Activated CD4-positive, alpha-beta T cell treated with anti-CD3 and anti-CD28 coated beads for 1 hour (primary cell): ENCODE measurements at regions not wholly inside any gene's neighbourhood (a gene's known extent, or its start where the extent isn't known, plus 50 kb on each side); places are given as distances from the start of the nearest gene placed in this dataset.
"Not testable (repeated sequence)": the region's sequence is repeated elsewhere in the genome, so short reads cannot be mapped to it uniquely, and the experiment has no call there.

Experiments
- DNase-seq: peaks from one replicate; pipeline ENCODE4 v3.0.0-alpha.2; 2020

GRCh38 chr5:82466986-82467561 lies 188.9 kb upstream of the RPS23 start:
- no peak for DNase-seq

- DNase-seq = no peak
Measured at GRCh38 chr5:82465235-82465634, 187.1 kb upstream of the RPS23 start.

- no peak for DNase-seq
Measured at GRCh38 chr5:82459626-82460025, 181.5 kb upstream of the RPS23 start.

GRCh38 chr5:82455317-82455716 lies 177.2 kb upstream of the RPS23 start:
- not testable (repeated sequence) for DNase-seq

- no peak for DNase-seq
Measured at GRCh38 chr5:82448374-82448773, 170.2 kb upstream of the RPS23 start.

- DNase-seq = no peak
Measured at GRCh38 chr5:82447913-82448312, 169.8 kb upstream of the RPS23 start.

GRCh38 chr5:82446809-82447208 lies 168.7 kb upstream of the RPS23 start:
- DNase-seq = no peak

- no peak for DNase-seq
Measured at GRCh38 chr5:82445726-82446335, 167.7 kb upstream of the RPS23 start.

GRCh38 chr5:82439750-82440445 lies 161.7 kb upstream of the RPS23 start:
- no peak for DNase-seq

GRCh38 chr5:82437565-82437964 lies 159.4 kb upstream of the RPS23 start:
- not testable (repeated sequence) for DNase-seq

- DNase-seq = no peak
Measured at GRCh38 chr5:82436291-82436690, 158.1 kb upstream of the RPS23 start.

GRCh38 chr5:82434696-82435660 lies 156.8 kb upstream of the RPS23 start:
- DNase-seq = not testable (repeated sequence)

GRCh38 chr5:82426464-82427154 lies 148.5 kb upstream of the RPS23 start:
- no peak for DNase-seq

- DNase-seq = no peak
Measured at GRCh38 chr5:82425591-82425990, 147.4 kb upstream of the RPS23 start.

- DNase-seq = no peak
Measured at GRCh38 chr5:82424211-82424610, 146.1 kb upstream of the RPS23 start.

GRCh38 chr5:82422751-82423181 lies 144.6 kb upstream of the RPS23 start:
- DNase-seq = no peak

- DNase-seq = no peak
Measured at GRCh38 chr5:82422001-82422740, 144.0 kb upstream of the RPS23 start.

- no peak for DNase-seq
Measured at GRCh38 chr5:82421119-82421518, 143.0 kb upstream of the RPS23 start.

- DNase-seq = not testable (repeated sequence)
Measured at GRCh38 chr5:82420524-82420923, 142.4 kb upstream of the RPS23 start.

GRCh38 chr5:82419559-82420332 lies 141.6 kb upstream of the RPS23 start:
- no peak for DNase-seq

- no peak for DNase-seq
Measured at GRCh38 chr5:82418608-82418950, 140.4 kb upstream of the RPS23 start.
